Neural cell (in vitro differentiated cells): ENCODE measurements at regions not wholly inside any gene's neighbourhood (a gene's known extent, or its start where the extent isn't known, plus 50 kb on each side); places are given as distances from the start of the nearest gene placed in this dataset.

Experiments
- H2AFZ ChIP-seq: fragments of 200-600, 300-800 bp; sonication (generic), shearing (Covaris generic); 2 replicates; pipeline ENCODE4 v1.6.0; 2014; ENCODE audit warnings: low read depth, mild to moderate bottlenecking, antibody characterized with exemption, low read length, moderate library complexity
- H3F3A ChIP-seq: fragments of 200-600 bp; shearing (Covaris generic); 2 replicates; pipeline ENCODE4 v1.6.1; 2016; ENCODE audit warnings: mild to moderate bottlenecking, moderate library complexity, mixed read lengths, antibody characterized with exemption, low read length; ENCODE audit not compliant: insufficient read depth, poor library complexity, severe bottlenecking
- H3K27ac ChIP-seq: fragments of 200-600, 300-800 bp; sonication (generic), shearing (Covaris generic); 2 replicates; pipeline ENCODE4 v1.5.1; 2014; ENCODE audit warnings: mild to moderate bottlenecking, low read length, moderate library complexity
- H3K27me3 ChIP-seq: fragments of 300-800, 200-600 bp; sonication (generic), shearing (Covaris generic); 2 replicates; pipeline ENCODE4 v1.6.0; 2014; ENCODE audit warnings: mild to moderate bottlenecking, low read depth, low read length, moderate library complexity; ENCODE audit not compliant: insufficient read depth
- H3K36me3 ChIP-seq: fragments of 300-800, 200-600 bp; sonication (generic), shearing (Covaris generic); 2 replicates; pipeline ENCODE4 v1.5.1; 2014; ENCODE audit warnings: mild to moderate bottlenecking, antibody characterized with exemption, low read length, moderate library complexity; ENCODE audit not compliant: insufficient read depth
- H3K4me2 ChIP-seq: fragments of 300-800, 200-600 bp; sonication (generic), shearing (Covaris generic); 2 replicates; pipeline ENCODE4 v1.6.0; 2014; ENCODE audit warnings: mild to moderate bottlenecking, low read length
- H3K4me3 ChIP-seq: fragments of 300-800, 200-600 bp; sonication (generic), shearing (Covaris generic); 2 replicates; pipeline ENCODE4 v1.5.1; 2014; ENCODE audit warnings: mild to moderate bottlenecking, low read length, moderate library complexity
- H3K79me2 ChIP-seq: fragments of 200-600 bp; shearing (Covaris generic); replicated peaks from 2 replicates; pipeline ENCODE4 v1.6.0; 2014; ENCODE audit warnings: mild to moderate bottlenecking, low read length, moderate library complexity; ENCODE audit not compliant: insufficient read depth
- H3K9ac ChIP-seq: fragments of 300-800, 200-600 bp; sonication (generic), shearing (Covaris generic); 2 replicates; pipeline ENCODE4 v1.6.1; 2016; ENCODE audit warnings: mild to moderate bottlenecking, low read length, mixed read lengths
- H3K9me2 ChIP-seq: fragments of 200-600 bp; shearing (Covaris generic); 2 replicates; pipeline ENCODE4 v1.6.1; 2016; ENCODE audit warnings: mild to moderate bottlenecking, low read length, mixed read lengths; ENCODE audit not compliant: insufficient read depth
- H3K9me3 ChIP-seq: fragments of 200-600, 300-800 bp; sonication (generic), shearing (Covaris generic); 2 replicates; pipeline ENCODE4 v1.6.1; 2016; ENCODE audit warnings: mild to moderate bottlenecking, mixed run types, low read length, moderate library complexity, mixed read lengths
- H4K20me1 ChIP-seq: fragments of 200-600 bp; shearing (Covaris generic); 2 replicates; pipeline ENCODE4 v1.6.1; 2016; ENCODE audit warnings: mild to moderate bottlenecking, mixed run types; ENCODE audit not compliant: insufficient read depth
- CTCF ChIP-seq: fragments of 450-650 bp; IDR thresholded peaks from 2 replicates; pipeline ENCODE4 v1.5.1; 2014; ENCODE audit warnings: antibody characterized with exemption, mild to moderate bottlenecking, moderate library complexity; ENCODE audit not compliant: poor library complexity, severe bottlenecking
- EP300 ChIP-seq: fragments of 450-650 bp; conservative IDR thresholded peaks from 2 replicates; pipeline ENCODE4 v1.6.1; 2014; ENCODE audit warnings: antibody characterized with exemption, mild to moderate bottlenecking, moderate library complexity; ENCODE audit not compliant: poor library complexity, severe bottlenecking
- EZH2 ChIP-seq: fragments of 200-600, 300-800 bp; shearing (Covaris generic), sonication (generic); IDR thresholded peaks from 2 replicates; pipeline ENCODE4 v1.6.1; 2014; ENCODE audit warnings: antibody characterized with exemption, low read length, borderline replicate concordance, mild to moderate bottlenecking; ENCODE audit not compliant: insufficient read depth, poor library complexity, severe bottlenecking
- MXI1 ChIP-seq: fragments of 450-650 bp; conservative IDR thresholded peaks from 2 replicates; pipeline ENCODE4 v1.6.1; 2014; ENCODE audit warnings: antibody characterized with exemption, mild to moderate bottlenecking; ENCODE audit not compliant: poor library complexity, severe bottlenecking
- POLR2AphosphoS5 ChIP-seq: IDR thresholded peaks from 2 replicates; pipeline ENCODE4 v1.6.1; 2012
- RAD21 ChIP-seq: fragments of 450-650 bp; conservative IDR thresholded peaks from 2 replicates; pipeline ENCODE4 v1.6.1; 2014; ENCODE audit warnings: antibody characterized with exemption, mild to moderate bottlenecking, moderate library complexity
- REST ChIP-seq: IDR thresholded peaks from 2 replicates; pipeline ENCODE4 v1.6.1; 2012; ENCODE audit warnings: borderline replicate concordance
- SMC3 ChIP-seq: fragments of 450-650 bp; conservative IDR thresholded peaks from 2 replicates; pipeline ENCODE4 v1.6.1; 2014; ENCODE audit warnings: antibody characterized with exemption, mild to moderate bottlenecking, moderate library complexity; ENCODE audit not compliant: poor library complexity
- TAF1 ChIP-seq: IDR thresholded peaks from 2 replicates; pipeline ENCODE4 v1.6.1; 2012; ENCODE audit warnings: low read depth

- Histone ChIP-seq H4K20me1 (no peaks in the 10 kb centered on the region), H3K9me2 (no peaks in the 10 kb centered on the region)
Measured at GRCh38 chr20:23245553-23246181, 104.9 kb upstream of the NXT1 start.

More at GRCh38 chr20:23245553-23246181, 104.9 kb upstream of the NXT1 start:
- Histone ChIP-seq H2AFZ (no peak overlapping the region), H3K36me3 (no peaks in the 10 kb centered on the region), H3K79me2 (no peaks in the 10 kb centered on the region), H3K4me2 (no peak overlapping the region), H3K9me3 (no peaks in the 10 kb centered on the region), H3K4me3 (no peak overlapping the region), H3K27ac (no peak overlapping the region), H3K27me3 (no peaks in the 10 kb centered on the region), H3K9ac (no peak overlapping the region), H3F3A (no peaks in the 10 kb centered on the region)
- TF ChIP-seq RAD21: peak; percentile 15
- no peak for TF ChIP-seq MXI1
- no peak for TF ChIP-seq SMC3
- TF ChIP-seq POLR2AphosphoS5: no peak
- TF ChIP-seq EP300: no peak
- peak; percentile 35 for TF ChIP-seq CTCF
- TF ChIP-seq EZH2: no peak
- TF ChIP-seq TAF1: no peak
- TF ChIP-seq REST: no peak
